ENCODE measurements at regions not wholly inside any gene's neighbourhood (a gene's known extent, or its start where the extent isn't known, plus 50 kb on each side); places are given as distances from the start of the nearest gene placed in this dataset.

- TF ChIP-seq, protein P1, sequence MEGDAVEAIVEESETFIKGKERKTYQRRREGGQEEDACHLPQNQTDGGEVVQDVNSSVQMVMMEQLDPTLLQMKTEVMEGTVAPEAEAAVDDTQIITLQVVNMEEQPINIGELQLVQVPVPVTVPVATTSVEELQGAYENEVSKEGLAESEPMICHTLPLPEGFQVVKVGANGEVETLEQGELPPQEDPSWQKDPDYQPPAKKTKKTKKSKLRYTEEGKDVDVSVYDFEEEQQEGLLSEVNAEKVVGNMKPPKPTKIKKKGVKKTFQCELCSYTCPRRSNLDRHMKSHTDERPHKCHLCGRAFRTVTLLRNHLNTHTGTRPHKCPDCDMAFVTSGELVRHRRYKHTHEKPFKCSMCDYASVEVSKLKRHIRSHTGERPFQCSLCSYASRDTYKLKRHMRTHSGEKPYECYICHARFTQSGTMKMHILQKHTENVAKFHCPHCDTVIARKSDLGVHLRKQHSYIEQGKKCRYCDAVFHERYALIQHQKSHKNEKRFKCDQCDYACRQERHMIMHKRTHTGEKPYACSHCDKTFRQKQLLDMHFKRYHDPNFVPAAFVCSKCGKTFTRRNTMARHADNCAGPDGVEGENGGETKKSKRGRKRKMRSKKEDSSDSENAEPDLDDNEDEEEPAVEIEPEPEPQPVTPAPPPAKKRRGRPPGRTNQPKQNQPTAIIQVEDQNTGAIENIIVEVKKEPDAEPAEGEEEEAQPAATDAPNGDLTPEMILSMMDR (IDR thresholded peaks at IDR 0.05; ENCODE audit: unreplicated experiment), result no peak
- Mint-ChIP-seq H3K4me3 (ENCODE audit: low read depth) (no peak overlapping the region), H3K36me3 (ENCODE audit: insufficient read depth) (no peaks in the 10 kb centered on the region), H3K27ac (no peak overlapping the region), H3K27me3 (peaks cover 5% of the 10 kb centered on the region), H3K4me1 (ENCODE audit: low read depth) (peaks cover 6% of the 10 kb centered on the region), H3K9me3 (ENCODE audit: low read depth) (no peaks in the 10 kb centered on the region)
- no peak for DNase-seq (ENCODE audit: low spot score, unreplicated experiment)
Observed at GRCh38 chr20:48310305-48310704, 517.5 kb downstream of the PREX1 start.

GRCh38 chr20:48309293-48309692 is 518.5 kb downstream of the PREX1 start:
- peaks cover 5% of the 10 kb centered on the region for H3K27me3 Mint-ChIP-seq
- H3K27ac Mint-ChIP-seq, result peak overlapping the region; percentile 61
- H3K36me3 Mint-ChIP-seq (ENCODE audit: insufficient read depth), result no peaks in the 10 kb centered on the region
- TF ChIP-seq, protein P1 (IDR thresholded peaks at IDR 0.05; ENCODE audit: unreplicated experiment), result no peak
- no peaks in the 10 kb centered on the region for H3K9me3 Mint-ChIP-seq (ENCODE audit: low read depth)
- DNase-seq (ENCODE audit: low spot score, unreplicated experiment), result no peak
- H3K4me1 Mint-ChIP-seq (ENCODE audit: low read depth), result peaks cover 2% of the 10 kb centered on the region
- no peak overlapping the region for H3K4me3 Mint-ChIP-seq (ENCODE audit: low read depth)

GRCh38 chr20:48308882-48309281 is 518.9 kb downstream of the PREX1 start:
- Mint-ChIP-seq H3K4me3 (ENCODE audit: low read depth) (no peak overlapping the region), H3K27ac (no peak overlapping the region), H3K36me3 (ENCODE audit: insufficient read depth) (no peaks in the 10 kb centered on the region), H3K9me3 (ENCODE audit: low read depth) (no peaks in the 10 kb centered on the region), H3K27me3 (peaks cover 5% of the 10 kb centered on the region), H3K4me1 (ENCODE audit: low read depth) (no peaks in the 10 kb centered on the region)
- DNase-seq (ENCODE audit: low spot score, unreplicated experiment), result no peak
- TF ChIP-seq, protein P1 (IDR thresholded peaks at IDR 0.05; ENCODE audit: unreplicated experiment), result no peak

DNA sequence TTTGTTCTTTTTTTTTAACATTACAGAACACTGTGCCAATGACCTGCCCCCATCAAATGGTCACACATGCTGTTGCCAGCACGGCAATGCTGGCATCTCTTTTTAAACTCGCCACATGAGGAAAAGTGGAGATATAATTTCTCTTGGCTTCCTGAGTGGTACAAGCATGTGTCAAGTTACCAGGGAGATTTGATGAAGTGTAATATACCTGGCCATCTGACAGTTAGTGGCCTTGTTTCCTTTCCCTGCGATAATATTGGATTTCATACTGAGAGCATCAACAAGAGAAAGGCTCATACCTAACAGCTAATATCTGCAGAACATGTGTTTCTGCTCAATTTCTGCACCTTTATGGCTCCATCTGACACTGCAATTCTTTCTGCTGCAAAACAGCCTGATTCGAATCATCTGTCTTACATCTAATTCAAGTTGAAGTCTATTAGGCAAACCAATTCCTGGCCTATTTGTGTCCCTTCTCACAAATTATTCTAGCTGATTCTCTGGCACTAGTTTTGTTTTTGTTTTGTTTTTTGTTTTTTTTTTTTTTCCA is 519.5 kb downstream of the PREX1 start:
- H3K4me3 Mint-ChIP-seq (ENCODE audit: low read depth), result no peak overlapping the region
- DNase-seq (ENCODE audit: low spot score, unreplicated experiment), result no peak
- H3K27me3 Mint-ChIP-seq, result peaks cover 5% of the 10 kb centered on the region
- H3K36me3 Mint-ChIP-seq (ENCODE audit: insufficient read depth), result no peaks in the 10 kb centered on the region
- H3K27ac Mint-ChIP-seq, result no peak overlapping the region
- TF ChIP-seq, protein P1 (IDR thresholded peaks at IDR 0.05; ENCODE audit: unreplicated experiment), result no peak
- H3K9me3 Mint-ChIP-seq (ENCODE audit: low read depth), result no peaks in the 10 kb centered on the region
- H3K4me1 Mint-ChIP-seq (ENCODE audit: low read depth), result no peaks in the 10 kb centered on the region

- Mint-ChIP-seq H3K4me1 (ENCODE audit: low read depth) (no peaks in the 10 kb centered on the region), H3K27ac (no peak overlapping the region), H3K36me3 (ENCODE audit: insufficient read depth) (no peaks in the 10 kb centered on the region), H3K4me3 (ENCODE audit: low read depth) (no peak overlapping the region), H3K9me3 (ENCODE audit: low read depth) (no peaks in the 10 kb centered on the region), H3K27me3 (peaks cover 5% of the 10 kb centered on the region)
- no peak for DNase-seq (ENCODE audit: low spot score, unreplicated experiment)
- TF ChIP-seq, protein P1 (IDR thresholded peaks at IDR 0.05; ENCODE audit: unreplicated experiment), result no peak
Observed at GRCh38 chr20:48307277-48307676, 520.5 kb downstream of the PREX1 start.

Measured in progenitor cell of endocrine pancreas (in vitro differentiated cells).